ENCODE measurements at regions not wholly inside any gene's neighbourhood (a gene's known extent, or its start where the extent isn't known, plus 50 kb on each side); places are given as distances from the start of the nearest gene placed in this dataset.

DNA sequence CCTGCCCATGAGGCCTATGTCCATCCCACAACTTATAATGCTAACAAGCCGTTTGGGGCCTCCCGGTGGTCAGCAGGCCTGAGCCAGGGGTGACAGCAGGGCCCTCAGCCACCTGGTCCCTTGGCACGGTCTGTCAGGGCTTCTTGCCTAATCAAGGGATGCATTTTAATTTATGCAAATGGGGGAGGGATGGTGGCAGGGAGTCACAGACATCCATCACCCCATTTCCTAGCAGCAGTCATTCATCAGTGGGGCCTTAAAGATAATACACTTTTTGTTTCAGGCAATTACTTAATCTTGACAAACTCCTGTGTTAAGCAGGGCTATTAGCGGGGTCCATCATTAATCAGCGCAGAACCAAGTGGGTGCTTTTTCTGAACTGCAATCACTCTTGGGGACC, 174.5 kb downstream of the GLI2 start:
- Mint-ChIP-seq H3K36me3 (ENCODE audit: low read depth) (no peaks in the 10 kb centered on the region), H3K9me3 (no peaks in the 10 kb centered on the region), H3K27me3 (ENCODE audit: low read depth) (peaks cover 16% of the 10 kb centered on the region), H3K4me1 (peaks cover 60% of the 10 kb centered on the region), H3K27ac (peak overlapping the region in 2 of 3 experiments; percentile 56 to 62), H3K4me3 (no peak overlapping the region)
- TF ChIP-seq, protein P1, sequence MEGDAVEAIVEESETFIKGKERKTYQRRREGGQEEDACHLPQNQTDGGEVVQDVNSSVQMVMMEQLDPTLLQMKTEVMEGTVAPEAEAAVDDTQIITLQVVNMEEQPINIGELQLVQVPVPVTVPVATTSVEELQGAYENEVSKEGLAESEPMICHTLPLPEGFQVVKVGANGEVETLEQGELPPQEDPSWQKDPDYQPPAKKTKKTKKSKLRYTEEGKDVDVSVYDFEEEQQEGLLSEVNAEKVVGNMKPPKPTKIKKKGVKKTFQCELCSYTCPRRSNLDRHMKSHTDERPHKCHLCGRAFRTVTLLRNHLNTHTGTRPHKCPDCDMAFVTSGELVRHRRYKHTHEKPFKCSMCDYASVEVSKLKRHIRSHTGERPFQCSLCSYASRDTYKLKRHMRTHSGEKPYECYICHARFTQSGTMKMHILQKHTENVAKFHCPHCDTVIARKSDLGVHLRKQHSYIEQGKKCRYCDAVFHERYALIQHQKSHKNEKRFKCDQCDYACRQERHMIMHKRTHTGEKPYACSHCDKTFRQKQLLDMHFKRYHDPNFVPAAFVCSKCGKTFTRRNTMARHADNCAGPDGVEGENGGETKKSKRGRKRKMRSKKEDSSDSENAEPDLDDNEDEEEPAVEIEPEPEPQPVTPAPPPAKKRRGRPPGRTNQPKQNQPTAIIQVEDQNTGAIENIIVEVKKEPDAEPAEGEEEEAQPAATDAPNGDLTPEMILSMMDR (IDR thresholded peaks at IDR 0.05; ENCODE audit: unreplicated experiment in 3 of 3), result no peak

DNA sequence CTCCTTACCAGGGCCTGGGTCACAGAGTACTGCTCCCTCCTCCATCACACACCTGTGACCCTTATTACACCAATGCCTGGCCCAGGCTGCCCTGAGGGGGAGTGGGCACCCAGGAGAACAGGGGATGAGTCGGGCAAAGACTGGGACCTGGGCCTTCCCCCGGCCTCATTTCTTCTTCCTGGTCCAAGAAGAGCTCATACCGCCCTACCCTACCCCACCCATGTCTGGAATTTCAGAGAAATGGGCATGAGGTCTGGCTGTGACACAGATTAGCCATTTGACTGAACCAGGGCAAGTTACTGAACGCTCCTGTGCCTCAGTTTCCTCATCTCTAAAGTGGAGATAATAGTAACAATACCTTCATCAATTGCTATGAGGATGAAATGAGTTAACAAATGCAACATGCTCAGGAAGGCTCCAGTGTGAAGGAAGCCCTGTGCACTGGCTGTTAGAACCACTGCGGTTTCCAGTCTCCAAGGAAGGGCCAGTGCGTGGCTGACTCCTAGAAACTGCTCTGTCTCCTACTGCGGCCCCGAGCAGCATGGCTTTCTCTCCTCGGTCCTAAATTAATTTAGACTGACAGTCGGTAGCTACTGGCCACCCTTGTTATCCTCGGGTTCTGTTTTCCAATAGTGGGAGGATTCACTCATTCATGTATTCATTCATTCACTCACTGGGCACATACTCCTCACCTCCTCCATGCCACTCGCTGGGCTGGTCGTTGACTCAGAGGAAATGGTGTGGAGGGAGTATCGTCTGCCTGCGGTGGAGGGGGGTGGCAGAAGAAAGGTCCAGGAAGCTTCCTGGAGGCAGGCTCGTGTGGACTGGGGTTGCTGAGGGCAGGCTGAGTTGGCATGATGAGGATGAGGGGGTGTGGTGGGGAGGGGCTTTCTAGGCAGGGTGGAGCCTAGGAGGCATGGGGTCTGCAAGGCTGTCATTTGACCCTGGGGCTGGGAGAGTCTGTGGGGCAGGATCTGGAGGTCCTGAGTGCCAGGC, 175.6 kb downstream of the GLI2 start:
- Mint-ChIP-seq H3K4me3 (no peak overlapping the region), H3K36me3 (ENCODE audit: low read depth) (no peaks in the 10 kb centered on the region), H3K27me3 (ENCODE audit: low read depth) (peaks cover 20% of the 10 kb centered on the region), H3K27ac (peak overlapping the region in 2 of 3 experiments; percentile 62 to 95), H3K4me1 (peaks cover 69% of the 10 kb centered on the region), H3K9me3 (no peaks in the 10 kb centered on the region)
- TF ChIP-seq, protein P1 (IDR thresholded peaks at IDR 0.05; ENCODE audit: unreplicated experiment in 3 of 3), result no peak

DNA sequence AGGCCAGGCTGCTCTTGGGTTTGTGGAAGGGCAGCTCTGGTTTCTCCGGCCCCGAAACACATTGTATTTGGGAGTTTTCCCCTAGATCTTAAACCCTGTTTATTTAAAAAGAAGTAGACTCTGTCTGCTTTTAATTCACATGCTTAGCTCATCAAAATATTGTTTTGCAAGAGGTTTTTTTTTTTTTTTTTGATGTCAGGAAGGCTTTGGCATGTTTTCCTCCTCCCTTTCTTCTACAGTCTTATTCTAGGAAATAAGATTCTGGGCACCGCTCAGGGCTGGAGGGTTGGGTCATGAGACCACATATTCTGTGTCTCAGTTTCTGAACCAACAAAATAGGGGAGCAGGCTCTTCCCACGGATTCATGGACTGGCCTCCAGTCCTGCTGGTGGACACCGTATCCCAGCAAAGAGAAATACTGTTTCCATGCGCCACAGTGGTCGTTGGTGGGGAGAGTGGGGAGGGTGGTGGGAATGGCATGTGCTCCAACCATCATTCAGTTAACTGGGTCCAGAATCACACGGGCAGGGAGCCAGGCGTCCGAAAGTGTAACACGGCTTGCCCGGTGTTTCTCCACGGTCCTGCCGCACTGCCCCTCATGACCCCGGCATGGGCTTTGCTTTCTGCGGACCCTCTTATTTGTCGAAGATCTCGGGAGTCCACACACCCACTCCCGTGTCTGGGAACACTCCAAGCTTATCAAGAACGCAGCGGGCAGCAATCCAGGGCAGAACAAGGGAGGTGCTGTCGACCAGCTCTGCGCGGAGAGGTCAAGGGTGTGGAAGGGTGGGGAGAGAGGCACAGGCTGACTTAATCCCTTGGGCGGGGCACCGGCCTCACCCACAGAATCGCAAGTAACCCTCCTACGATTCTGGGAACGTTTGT, 176.7 kb downstream of the GLI2 start:
- TF ChIP-seq, protein P1 (IDR thresholded peaks at IDR 0.05; ENCODE audit: unreplicated experiment in 3 of 3), result no peak
- Mint-ChIP-seq H3K27me3 (ENCODE audit: low read depth) (peaks cover 17% of the 10 kb centered on the region), H3K9me3 (no peaks in the 10 kb centered on the region), H3K36me3 (ENCODE audit: low read depth) (no peaks in the 10 kb centered on the region), H3K4me3 (peak overlapping the region in 2 of 3 experiments; percentile 39 to 58), H3K27ac (peak overlapping the region; percentile 71 to 95 (median 85)), H3K4me1 (peaks cover 70% of the 10 kb centered on the region)

DNA sequence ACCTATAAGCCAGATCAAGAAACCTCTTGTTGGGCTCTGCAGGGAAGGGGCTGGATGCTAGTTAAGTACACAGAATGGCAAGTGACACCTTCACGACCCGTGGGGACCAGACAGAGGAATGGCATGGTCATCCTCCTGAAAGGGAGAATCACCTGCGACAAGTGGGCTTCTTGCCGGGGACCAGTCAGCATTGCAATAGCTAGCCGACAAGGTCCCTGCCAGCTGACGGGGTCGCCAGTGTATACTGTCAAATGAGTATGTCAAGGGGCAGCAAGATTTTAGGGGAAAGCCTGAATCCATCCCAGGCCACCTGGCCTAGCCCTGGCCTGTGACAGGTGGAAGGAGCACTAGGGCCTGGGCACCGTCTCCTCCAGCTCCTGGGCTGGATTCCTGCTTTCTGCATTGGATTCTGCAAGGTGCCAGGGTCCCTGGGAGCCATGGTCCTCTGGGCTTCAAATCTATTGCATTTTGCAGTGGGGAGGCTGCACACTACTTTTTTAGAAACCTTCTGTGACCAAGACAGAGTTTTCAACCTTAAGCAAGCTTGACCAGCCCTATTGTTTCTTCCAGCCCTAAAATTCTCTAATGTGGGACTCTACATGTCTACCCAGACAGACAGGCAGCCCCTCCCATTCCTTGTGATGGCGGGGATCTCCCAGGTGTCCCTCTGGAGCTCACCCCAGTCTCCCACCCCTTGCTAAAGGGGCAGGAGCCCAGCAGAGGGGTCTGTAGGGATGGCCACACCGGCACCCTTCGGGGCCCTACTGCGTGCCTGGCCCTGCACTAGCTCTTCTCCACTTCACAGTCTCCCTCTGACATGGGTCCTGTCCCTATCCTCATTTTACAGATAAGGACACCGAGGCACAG, 178.5 kb downstream of the GLI2 start:
- peak overlapping the region in 1 of 3 experiments; percentile 26 for H3K27ac Mint-ChIP-seq
- peaks cover 81% of the 10 kb centered on the region for H3K4me1 Mint-ChIP-seq
- H3K4me3 Mint-ChIP-seq, result no peak overlapping the region

More for the DNA sequence above, 178.5 kb downstream of the GLI2 start:
- TF ChIP-seq, protein P1 (IDR thresholded peaks at IDR 0.05; ENCODE audit: unreplicated experiment in 3 of 3), result no peak
- no peaks in the 10 kb centered on the region for H3K9me3 Mint-ChIP-seq
- no peaks in the 10 kb centered on the region for H3K36me3 Mint-ChIP-seq (ENCODE audit: low read depth)
- peaks cover 13% of the 10 kb centered on the region for H3K27me3 Mint-ChIP-seq (ENCODE audit: low read depth)

Data from nephron (organoid).